Keratinocyte (primary cell): ENCODE measurements at regions not wholly inside any gene's neighbourhood (a gene's known extent, or its start where the extent isn't known, plus 50 kb on each side); places are given as distances from the start of the nearest gene placed in this dataset.
A peak's percentile ranks its signal among the peaks of the same experiment; 100 is the strongest.

Experiments used
- DNase-seq: peaks from one replicate; pipeline ENCODE4 v3.0.0-alpha.2; 2011; ENCODE audit warnings: low read depth, missing footprints, low spot score
- FAIRE-seq: peaks from 2 replicates; lab custom pipeline; 2011; peaks lifted over from hg19 to GRCh38; lab: Jason Lieb, UNC
- H2AFZ ChIP-seq: 2 replicates; pipeline ENCODE4 v1.6.0; 2012; ENCODE audit warnings: low read length, control low read depth, inconsistent platforms; ENCODE audit not compliant: control insufficient read depth
- H3K27ac ChIP-seq: 2 replicates; pipeline ENCODE4 v1.5.1; 2011; ENCODE audit warnings: low read length; ENCODE audit not compliant: control insufficient read depth, insufficient read depth
- H3K27me3 ChIP-seq: 3 replicates; pipeline ENCODE4 v1.6.0; 2011; ENCODE audit warnings: low read length; ENCODE audit not compliant: control insufficient read depth, insufficient read depth; ENCODE audit errors: extremely low read depth
- H3K36me3 ChIP-seq, 2 experiments: 2 replicates in 1 of 2; 3 replicates in 1 of 2; pipeline ENCODE4 v1.5.1; 2011; ENCODE audit warnings: low read length in 2 of 2, mild to moderate bottlenecking in 1 of 2; ENCODE audit not compliant: control insufficient read depth in 2 of 2, insufficient read depth in 2 of 2; ENCODE audit errors: extremely low read depth in 1 of 2
- H3K4me1 ChIP-seq: 3 replicates; pipeline ENCODE4 v1.5.1; 2011; ENCODE audit warnings: low read length; ENCODE audit not compliant: control insufficient read depth, insufficient read depth; ENCODE audit errors: extremely low read depth
- H3K4me2 ChIP-seq: 3 replicates; pipeline ENCODE4 v1.6.0; 2011; ENCODE audit warnings: low read depth, low read length; ENCODE audit not compliant: control insufficient read depth, insufficient read depth; ENCODE audit errors: extremely low read depth
- H3K4me3 ChIP-seq, 3 experiments: fragments of 200-600 bp in 1 of 3; sonication (generic) in 1 of 3; 2 replicates in 2 of 3; 3 replicates in 1 of 3; pipeline ENCODE4 v1.5.1; 2011 to 2016; ENCODE audit warnings: low read length in 3 of 3, mild to moderate bottlenecking in 3 of 3, control low read depth in 2 of 3, inconsistent platforms in 1 of 3, low read depth in 1 of 3, mixed read lengths in 1 of 3, mixed run types in 1 of 3, moderate library complexity in 1 of 3; ENCODE audit not compliant: control insufficient read depth in 2 of 3, insufficient read depth in 2 of 3; ENCODE audit errors: extremely low read depth in 1 of 3
- H3K79me2 ChIP-seq: 2 replicates; pipeline ENCODE4 v1.6.0; 2012; ENCODE audit warnings: low read length; ENCODE audit not compliant: control insufficient read depth, insufficient read depth
- H3K9ac ChIP-seq: 3 replicates; pipeline ENCODE4 v1.6.0; 2011; ENCODE audit warnings: low read length; ENCODE audit not compliant: control insufficient read depth, insufficient read depth; ENCODE audit errors: extremely low read depth
- H3K9me1 ChIP-seq: 3 replicates; pipeline ENCODE4 v1.6.0; 2011; ENCODE audit warnings: low read length; ENCODE audit not compliant: control insufficient read depth, insufficient read depth; ENCODE audit errors: extremely low read depth
- H3K9me3 ChIP-seq: 2 replicates; pipeline ENCODE4 v1.5.1; 2012; ENCODE audit warnings: low read depth, low read length; ENCODE audit not compliant: control insufficient read depth
- H4K20me1 ChIP-seq: 3 replicates; pipeline ENCODE4 v1.6.0; 2011; ENCODE audit warnings: low read length; ENCODE audit not compliant: control insufficient read depth, insufficient read depth; ENCODE audit errors: extremely low read depth
- EZH2 ChIP-seq: IDR thresholded peaks from one replicate; pipeline ENCODE4 v1.6.1; 2012; ENCODE audit warnings: inconsistent platforms, mild to moderate bottlenecking, low read length, moderate library complexity
- dilution Hi-C: fragments of 300-500 bp; cut with MboI; formaldehyde crosslinking; loops from one replicate; pipeline ENCODE4 v1.7.0; 2020; ENCODE audit warnings: low sequenced_read_pairs; ENCODE audit not compliant: extremely low pct_ligation_motif_present
- TF ChIP-seq, protein P1 (sequence below), 3 experiments: IDR thresholded peaks in 1 of 3; conservative IDR thresholded peaks in 1 of 3; optimal IDR thresholded peaks in 1 of 3; 2 replicates in 2 of 3; 3 replicates in 1 of 3; pipeline versions ENCODE3 to v1.5.1; 2011; ENCODE audit warnings: low read length in 3 of 3, mild to moderate bottlenecking in 3 of 3, moderate library complexity in 2 of 3, control low read depth in 1 of 3, inconsistent platforms in 1 of 3; ENCODE audit not compliant: insufficient read depth in 2 of 3; ENCODE audit errors: extremely low read depth in 1 of 3

DNA sequence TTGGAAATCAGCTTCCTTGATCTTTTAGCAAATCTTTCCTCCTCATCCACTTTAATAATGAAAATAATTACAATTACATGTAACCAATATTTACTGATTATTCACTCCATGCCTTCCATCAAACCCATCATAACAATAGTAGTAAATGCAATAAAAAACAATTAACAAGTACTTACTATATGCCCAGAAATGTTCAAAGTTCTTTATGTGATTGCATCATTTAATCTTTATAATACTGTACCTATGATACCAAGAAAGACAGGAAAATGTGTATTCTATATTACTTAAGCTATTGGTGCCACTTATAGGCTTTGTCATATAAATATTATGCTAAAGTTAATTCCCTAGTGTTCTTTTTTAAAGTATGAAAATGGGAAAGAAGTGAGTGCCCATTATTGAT lies 210.2 kb upstream of the PKDCC start:
- Histone ChIP-seq H3K4me3 (no peak overlapping the region), H4K20me1 (no peaks in the 10 kb centered on the region), H2AFZ (no peak overlapping the region), H3K9ac (no peak overlapping the region), H3K27ac (no peak overlapping the region), H3K36me3 (no peaks in the 10 kb centered on the region), H3K9me1 (no peaks in the 10 kb centered on the region), H3K79me2 (no peaks in the 10 kb centered on the region), H3K4me1 (peaks cover 6% of the 10 kb centered on the region), H3K4me2 (no peak overlapping the region), H3K9me3 (no peaks in the 10 kb centered on the region), H3K27me3 (no peaks in the 10 kb centered on the region)
- dilution Hi-C loops, result no loop called here
- no peak for DNase-seq
- FAIRE-seq, result no peak
- TF ChIP-seq, protein P1, sequence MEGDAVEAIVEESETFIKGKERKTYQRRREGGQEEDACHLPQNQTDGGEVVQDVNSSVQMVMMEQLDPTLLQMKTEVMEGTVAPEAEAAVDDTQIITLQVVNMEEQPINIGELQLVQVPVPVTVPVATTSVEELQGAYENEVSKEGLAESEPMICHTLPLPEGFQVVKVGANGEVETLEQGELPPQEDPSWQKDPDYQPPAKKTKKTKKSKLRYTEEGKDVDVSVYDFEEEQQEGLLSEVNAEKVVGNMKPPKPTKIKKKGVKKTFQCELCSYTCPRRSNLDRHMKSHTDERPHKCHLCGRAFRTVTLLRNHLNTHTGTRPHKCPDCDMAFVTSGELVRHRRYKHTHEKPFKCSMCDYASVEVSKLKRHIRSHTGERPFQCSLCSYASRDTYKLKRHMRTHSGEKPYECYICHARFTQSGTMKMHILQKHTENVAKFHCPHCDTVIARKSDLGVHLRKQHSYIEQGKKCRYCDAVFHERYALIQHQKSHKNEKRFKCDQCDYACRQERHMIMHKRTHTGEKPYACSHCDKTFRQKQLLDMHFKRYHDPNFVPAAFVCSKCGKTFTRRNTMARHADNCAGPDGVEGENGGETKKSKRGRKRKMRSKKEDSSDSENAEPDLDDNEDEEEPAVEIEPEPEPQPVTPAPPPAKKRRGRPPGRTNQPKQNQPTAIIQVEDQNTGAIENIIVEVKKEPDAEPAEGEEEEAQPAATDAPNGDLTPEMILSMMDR (optimal IDR thresholded peaks at IDR 0.05 in 1 of 3, IDR thresholded peaks at IDR 0.05 in 1 of 3, conservative IDR thresholded peaks at IDR 0.05 in 1 of 3; ENCODE audit: extremely low read depth in 1 of 3, insufficient read depth in 2 of 3, low read length in 3 of 3), result no peak
- TF ChIP-seq EZH2, result no peak

DNA sequence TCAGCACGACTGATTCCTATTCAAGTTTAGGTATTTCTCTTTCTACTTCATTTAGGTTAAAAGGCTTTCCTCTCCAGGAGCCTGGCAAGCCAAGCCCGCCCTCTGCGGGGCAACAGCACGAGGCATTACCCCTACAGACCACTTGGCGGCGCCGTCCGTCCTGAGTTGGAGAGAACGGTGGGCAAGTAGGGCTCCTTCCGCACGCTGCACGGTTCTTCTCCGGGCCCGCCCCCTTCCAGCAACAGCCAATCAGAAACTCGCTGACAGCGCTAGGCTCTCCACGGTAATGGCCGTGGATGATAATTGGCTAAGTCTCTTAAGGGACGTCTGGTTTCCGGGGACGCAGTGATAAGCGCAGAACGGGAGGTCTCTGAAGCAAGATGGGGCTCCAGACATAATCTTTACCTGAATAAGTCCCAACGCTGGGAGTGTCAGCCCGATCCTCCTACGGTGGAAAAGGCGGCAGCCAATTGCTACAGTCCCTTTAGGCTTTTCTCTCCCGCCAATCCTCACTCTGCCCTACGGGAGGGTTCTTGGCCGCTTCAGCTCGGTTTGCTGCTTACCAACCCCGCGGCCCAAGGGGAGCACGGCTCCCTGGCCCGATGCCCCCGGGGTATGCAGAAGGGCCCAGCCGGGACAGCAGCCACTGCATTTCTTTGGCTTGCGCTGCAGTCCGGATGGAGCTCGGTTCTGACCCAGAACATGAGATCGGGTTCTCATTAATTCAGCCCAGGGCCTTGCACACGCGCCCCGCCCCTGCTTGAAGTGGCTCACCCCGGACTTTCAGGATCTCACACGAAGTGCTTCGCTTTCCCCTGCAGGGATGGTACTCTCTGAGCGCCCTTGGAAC lies 206.9 kb upstream of the PKDCC start:
- dilution Hi-C loops, result no loop called here

More for the DNA sequence above, 206.9 kb upstream of the PKDCC start:
- Histone ChIP-seq H3K9me3 (no peaks in the 10 kb centered on the region), H3K4me3 (peak overlapping the region; percentile 60 to 84 (median 83)), H3K9ac (peak overlapping the region; percentile 68), H3K4me1 (peaks cover 6% of the 10 kb centered on the region), H3K27me3 (no peaks in the 10 kb centered on the region), H3K4me2 (peak overlapping the region; percentile 89), H3K9me1 (no peaks in the 10 kb centered on the region), H3K36me3 (no peaks in the 10 kb centered on the region), H4K20me1 (no peaks in the 10 kb centered on the region), H3K79me2 (no peaks in the 10 kb centered on the region), H3K27ac (peak overlapping the region; percentile 48), H2AFZ (peak overlapping the region; percentile 98)
- FAIRE-seq, result peak; percentile 91
- TF ChIP-seq, protein P1 (optimal IDR thresholded peaks at IDR 0.05 in 1 of 3, IDR thresholded peaks at IDR 0.05 in 1 of 3, conservative IDR thresholded peaks at IDR 0.05 in 1 of 3; ENCODE audit: extremely low read depth in 1 of 3, insufficient read depth in 2 of 3, low read length in 3 of 3), result peak; percentile 98 to 99 (median 98)
- TF ChIP-seq EZH2, result no peak
- peak; percentile 62 for DNase-seq
